ENCODE measurements at regions not wholly inside any gene's neighbourhood (a gene's known extent, or its start where the extent isn't known, plus 50 kb on each side); places are given as distances from the start of the nearest gene placed in this dataset.

GRCh38 chr16:61243954-61244353, 792.3 kb downstream of the CDH8 start:
- Mint-ChIP-seq H3K4me1 (ENCODE audit: low read depth) (no peaks in the 10 kb centered on the region), H3K27ac (no peak overlapping the region), H3K36me3 (ENCODE audit: low read depth) (no peaks in the 10 kb centered on the region), H3K9me3 (peaks cover 17% of the 10 kb centered on the region), H3K27me3 (ENCODE audit: insufficient read depth) (peaks cover 1% of the 10 kb centered on the region; the same call in 1 of the 2 replicates), H3K4me3 (no peak overlapping the region)
- no peak for DNase-seq
- TF ChIP-seq CTCF (IDR thresholded peaks at IDR 0.05) = no peak

DNA sequence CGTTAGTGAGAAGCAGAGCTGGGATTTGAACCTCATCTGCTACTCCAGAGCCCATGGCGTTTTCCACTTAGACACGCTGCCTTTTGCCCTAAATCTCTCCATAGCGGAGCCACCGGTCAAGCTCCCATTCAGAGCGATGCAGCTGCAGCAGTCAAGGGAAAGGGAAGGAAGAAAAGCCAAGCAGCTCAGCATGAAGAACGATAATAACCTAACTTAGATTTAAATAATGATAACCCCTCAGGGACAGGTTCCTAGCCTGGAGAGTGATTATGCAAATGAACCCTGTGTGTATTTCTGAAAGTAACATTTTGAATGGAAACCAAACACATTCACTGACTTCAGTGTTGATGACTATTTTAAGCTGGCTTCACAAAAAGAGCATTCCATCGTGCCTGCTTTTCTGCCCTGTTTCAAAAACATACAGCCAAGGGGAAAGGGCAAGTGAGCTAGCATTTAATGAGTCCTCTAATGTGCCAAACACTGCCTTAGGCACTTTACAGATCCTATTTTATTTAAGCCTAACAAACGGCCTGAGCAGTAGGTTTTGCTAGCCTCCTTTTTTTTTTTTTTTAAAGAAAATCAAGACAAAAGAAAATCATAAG, 798.3 kb downstream of the CDH8 start:
- Mint-ChIP-seq H3K4me1 (ENCODE audit: low read depth) (no peaks in the 10 kb centered on the region), H3K36me3 (ENCODE audit: low read depth) (no peaks in the 10 kb centered on the region; the same call in 1 of the 2 replicates), H3K27ac (no peak overlapping the region), H3K27me3 (ENCODE audit: insufficient read depth) (no peaks in the 10 kb centered on the region), H3K4me3 (no peak overlapping the region), H3K9me3 (peaks cover 12% of the 10 kb centered on the region)
- TF ChIP-seq CTCF (IDR thresholded peaks at IDR 0.05) = no peak
- no peak for DNase-seq

DNA sequence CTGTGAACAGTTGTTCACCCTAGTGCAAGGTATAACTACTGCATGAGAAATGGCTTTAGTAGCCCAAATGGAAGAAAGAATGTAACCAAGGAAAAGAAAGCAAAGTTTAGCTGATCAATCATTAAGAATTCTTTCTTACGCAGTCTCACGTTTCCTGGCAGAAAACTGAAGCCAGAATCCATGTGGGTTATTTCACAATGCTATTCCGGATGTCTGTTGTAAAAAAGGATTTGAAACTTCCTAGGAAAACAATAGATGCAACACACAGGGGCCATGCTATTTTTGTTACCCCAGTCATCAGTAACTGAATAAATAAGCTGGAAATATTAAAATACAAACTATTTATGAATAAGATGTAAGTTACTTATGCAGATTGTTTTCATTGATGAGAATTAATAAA, 802.5 kb downstream of the CDH8 start:
- Mint-ChIP-seq H3K4me3 (no peak overlapping the region), H3K27me3 (ENCODE audit: insufficient read depth) (no peaks in the 10 kb centered on the region), H3K27ac (no peak overlapping the region), H3K36me3 (ENCODE audit: low read depth) (no peaks in the 10 kb centered on the region; the same call in 1 of the 2 replicates), H3K4me1 (ENCODE audit: low read depth) (no peaks in the 10 kb centered on the region), H3K9me3 (peaks cover 12% of the 10 kb centered on the region)
- no peak for DNase-seq
- TF ChIP-seq CTCF (IDR thresholded peaks at IDR 0.05) = no peak

GRCh38 chr16:61228371-61228770, 807.9 kb downstream of the CDH8 start:
- Mint-ChIP-seq H3K36me3 (ENCODE audit: low read depth) (no peaks in the 10 kb centered on the region; the same call in 1 of the 2 replicates), H3K27ac (no peak overlapping the region), H3K9me3 (peaks cover 30% of the 10 kb centered on the region), H3K4me1 (ENCODE audit: low read depth) (no peaks in the 10 kb centered on the region), H3K27me3 (ENCODE audit: insufficient read depth) (no peaks in the 10 kb centered on the region), H3K4me3 (no peak overlapping the region)
- no peak for TF ChIP-seq CTCF (IDR thresholded peaks at IDR 0.05)
- DNase-seq = no peak

DNA sequence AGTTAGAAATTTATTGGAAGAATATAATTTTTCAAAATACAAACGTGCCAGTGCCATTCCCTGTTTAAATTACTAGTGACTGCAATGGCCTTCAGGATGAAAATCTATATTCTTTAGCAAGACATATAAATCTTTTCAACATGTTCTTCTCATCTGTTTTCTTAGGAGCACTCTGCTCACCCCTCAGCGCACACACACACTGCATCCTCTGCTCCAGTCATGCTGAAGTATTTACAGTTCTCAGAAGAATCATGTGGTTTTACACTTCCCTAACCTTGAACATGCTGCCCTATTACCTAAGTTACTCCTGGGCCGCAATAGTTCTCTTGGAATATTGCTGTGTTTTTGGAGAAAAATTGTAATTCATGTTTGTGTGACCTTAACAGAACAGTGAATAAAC, 820.6 kb downstream of the CDH8 start:
- no peaks in the 10 kb centered on the region for H3K36me3 Mint-ChIP-seq (ENCODE audit: low read depth)
- no peaks in the 10 kb centered on the region; the same call in 1 of the 2 replicates for H3K27me3 Mint-ChIP-seq (ENCODE audit: insufficient read depth)

More for the DNA sequence above, 820.6 kb downstream of the CDH8 start:
- peaks cover 25% of the 10 kb centered on the region for H3K9me3 Mint-ChIP-seq
- no peak overlapping the region for H3K4me3 Mint-ChIP-seq
- no peak for TF ChIP-seq CTCF (IDR thresholded peaks at IDR 0.05)
- H3K27ac Mint-ChIP-seq = no peak overlapping the region
- H3K4me1 Mint-ChIP-seq (ENCODE audit: low read depth) = no peaks in the 10 kb centered on the region
- DNase-seq = no peak
